ENCODE measurements at regions not wholly inside any gene's neighbourhood (a gene's known extent, or its start where the extent isn't known, plus 50 kb on each side); places are given as distances from the start of the nearest gene placed in this dataset.

DNA sequence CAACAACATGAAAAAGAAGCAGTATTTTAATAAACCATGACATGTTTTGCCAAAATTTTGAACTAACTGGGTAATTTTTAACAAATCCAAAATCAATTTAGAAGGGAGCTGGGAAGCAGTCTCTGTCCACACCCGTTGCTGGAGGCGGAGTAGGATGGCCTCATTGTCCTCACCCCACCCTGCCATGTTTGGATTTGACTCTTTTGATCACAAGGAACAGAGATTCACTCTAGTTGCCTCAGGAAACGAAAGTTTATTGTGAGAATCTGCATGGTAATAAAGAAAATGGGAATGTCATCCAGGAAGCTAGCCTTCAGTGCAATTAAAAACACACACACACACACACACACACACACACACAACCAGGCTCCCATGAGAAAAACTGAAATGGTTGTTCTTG lies 145.4 kb downstream of the SLC30A10 start:
- no peak overlapping the region for H2BK5ac ChIP-seq (ENCODE audit: low read depth, low read length, poor library complexity, severe bottlenecking)
- in situ Hi-C loops (cut with MboI; ENCODE audit: low sequenced_read_pairs) = no loop called here
- dilution Hi-C loops (cut with HindIII; ENCODE audit: low sequenced_read_pairs, unreplicated experiment) = no loop called here
- peaks cover 11% of the 10 kb centered on the region for H3K4me1 ChIP-seq (ENCODE audit: control insufficient read depth, insufficient read depth, low read length)
- ATAC-seq (ENCODE audit: low read depth) (no peak), DNase-seq (no peak)
- no peaks in the 10 kb centered on the region for H3K9me3 ChIP-seq (ENCODE audit: control insufficient read depth, insufficient read depth, low read length)
- H4K8ac ChIP-seq (ENCODE audit: low read depth in 2 of 2, low read length in 2 of 2) = no peak overlapping the region
- no peak overlapping the region for H2BK120ac ChIP-seq (ENCODE audit: low read depth, low read length)
- no peak overlapping the region for H3K23ac ChIP-seq (ENCODE audit: low read depth, low read length)
- no peak overlapping the region for H3K4me3 ChIP-seq (ENCODE audit: insufficient read depth, low read depth, low read length)
- no peak overlapping the region for H4K91ac ChIP-seq (ENCODE audit: insufficient read depth, low read depth, low read length)
- H3K79me1 ChIP-seq (ENCODE audit: low read depth in 1 of 2, low read length in 2 of 2) = no peaks in the 10 kb centered on the region
- H3K36me3 ChIP-seq (ENCODE audit: control insufficient read depth, insufficient read depth, low read length) = no peaks in the 10 kb centered on the region
- intact Hi-C loops (cut with micrococcal nuclease) = no loop called here
- no peak overlapping the region for H3K56ac ChIP-seq (ENCODE audit: extremely low read depth, insufficient read depth, low read length)
- CTCF ChIA-PET = no interaction called here
- H3K27ac ChIP-seq (ENCODE audit: insufficient read depth, low read length) = no peak overlapping the region
- H3K9me1 ChIP-seq (ENCODE audit: insufficient read depth, low read length) = no peaks in the 10 kb centered on the region
- no peak overlapping the region for H3K9ac ChIP-seq (ENCODE audit: low read depth, low read length)
- no peak overlapping the region for H2BK15ac ChIP-seq (ENCODE audit: low read depth, low read length)
- no peak overlapping the region for H3K4ac ChIP-seq (ENCODE audit: low read depth, low read length)
- no peak overlapping the region for H3K14ac ChIP-seq (replicated peaks; ENCODE audit: low read depth, low read length)
- no peaks in the 10 kb centered on the region for H3K27me3 ChIP-seq (ENCODE audit: control insufficient read depth, insufficient read depth, low read length)
- TF ChIP-seq RAD21 (IDR thresholded peaks at IDR 0.05; ENCODE audit: low read length) = no peak
- TF ChIP-seq MXI1 (IDR thresholded peaks at IDR 0.05; ENCODE audit: borderline replicate concordance, low read depth, low read length) = no peak
- no peak for TF ChIP-seq CEBPB (IDR thresholded peaks at IDR 0.05; ENCODE audit: low read depth, low read length)
- TF ChIP-seq RCOR1 (IDR thresholded peaks at IDR 0.05; ENCODE audit: insufficient replicate concordance, low read length) = no peak
- no peak for TF ChIP-seq MAZ (IDR thresholded peaks at IDR 0.05; ENCODE audit: borderline replicate concordance, low read depth, low read length)
- TF ChIP-seq FOS (IDR thresholded peaks at IDR 0.05; ENCODE audit: low read depth, low read length) = no peak
- no peak for TF ChIP-seq SMC3 (IDR thresholded peaks at IDR 0.05; ENCODE audit: low read depth, low read length)
- no peak for TF ChIP-seq BHLHE40 (IDR thresholded peaks at IDR 0.05; ENCODE audit: low read depth, low read length)
- TF ChIP-seq NFE2L2 (IDR thresholded peaks at IDR 0.05; ENCODE audit: low read depth, low read length) = no peak
- TF ChIP-seq CHD1 (IDR thresholded peaks at IDR 0.05; ENCODE audit: low read depth, low read length) = no peak
- TF ChIP-seq, protein P1, sequence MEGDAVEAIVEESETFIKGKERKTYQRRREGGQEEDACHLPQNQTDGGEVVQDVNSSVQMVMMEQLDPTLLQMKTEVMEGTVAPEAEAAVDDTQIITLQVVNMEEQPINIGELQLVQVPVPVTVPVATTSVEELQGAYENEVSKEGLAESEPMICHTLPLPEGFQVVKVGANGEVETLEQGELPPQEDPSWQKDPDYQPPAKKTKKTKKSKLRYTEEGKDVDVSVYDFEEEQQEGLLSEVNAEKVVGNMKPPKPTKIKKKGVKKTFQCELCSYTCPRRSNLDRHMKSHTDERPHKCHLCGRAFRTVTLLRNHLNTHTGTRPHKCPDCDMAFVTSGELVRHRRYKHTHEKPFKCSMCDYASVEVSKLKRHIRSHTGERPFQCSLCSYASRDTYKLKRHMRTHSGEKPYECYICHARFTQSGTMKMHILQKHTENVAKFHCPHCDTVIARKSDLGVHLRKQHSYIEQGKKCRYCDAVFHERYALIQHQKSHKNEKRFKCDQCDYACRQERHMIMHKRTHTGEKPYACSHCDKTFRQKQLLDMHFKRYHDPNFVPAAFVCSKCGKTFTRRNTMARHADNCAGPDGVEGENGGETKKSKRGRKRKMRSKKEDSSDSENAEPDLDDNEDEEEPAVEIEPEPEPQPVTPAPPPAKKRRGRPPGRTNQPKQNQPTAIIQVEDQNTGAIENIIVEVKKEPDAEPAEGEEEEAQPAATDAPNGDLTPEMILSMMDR (conservative IDR thresholded peaks at IDR 0.05; ENCODE audit: low read depth, low read length) = no peak
- TF ChIP-seq RFX5 (IDR thresholded peaks at IDR 0.05; ENCODE audit: low read depth, low read length) = no peak
- TF ChIP-seq, protein P2, sequence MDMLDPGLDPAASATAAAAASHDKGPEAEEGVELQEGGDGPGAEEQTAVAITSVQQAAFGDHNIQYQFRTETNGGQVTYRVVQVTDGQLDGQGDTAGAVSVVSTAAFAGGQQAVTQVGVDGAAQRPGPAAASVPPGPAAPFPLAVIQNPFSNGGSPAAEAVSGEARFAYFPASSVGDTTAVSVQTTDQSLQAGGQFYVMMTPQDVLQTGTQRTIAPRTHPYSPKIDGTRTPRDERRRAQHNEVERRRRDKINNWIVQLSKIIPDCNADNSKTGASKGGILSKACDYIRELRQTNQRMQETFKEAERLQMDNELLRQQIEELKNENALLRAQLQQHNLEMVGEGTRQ (IDR thresholded peaks at IDR 0.05; ENCODE audit: low read depth, low read length) = no peak
- TF ChIP-seq POLR2A (IDR thresholded peaks at IDR 0.05; ENCODE audit: low read depth, low read length) = no peak
- TF ChIP-seq MAFK (IDR thresholded peaks at IDR 0.05; ENCODE audit: low read depth, low read length) = no peak
- TF ChIP-seq, protein P3, sequence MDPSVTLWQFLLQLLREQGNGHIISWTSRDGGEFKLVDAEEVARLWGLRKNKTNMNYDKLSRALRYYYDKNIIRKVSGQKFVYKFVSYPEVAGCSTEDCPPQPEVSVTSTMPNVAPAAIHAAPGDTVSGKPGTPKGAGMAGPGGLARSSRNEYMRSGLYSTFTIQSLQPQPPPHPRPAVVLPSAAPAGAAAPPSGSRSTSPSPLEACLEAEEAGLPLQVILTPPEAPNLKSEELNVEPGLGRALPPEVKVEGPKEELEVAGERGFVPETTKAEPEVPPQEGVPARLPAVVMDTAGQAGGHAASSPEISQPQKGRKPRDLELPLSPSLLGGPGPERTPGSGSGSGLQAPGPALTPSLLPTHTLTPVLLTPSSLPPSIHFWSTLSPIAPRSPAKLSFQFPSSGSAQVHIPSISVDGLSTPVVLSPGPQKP (IDR thresholded peaks at IDR 0.05; ENCODE audit: borderline replicate concordance, low read depth, low read length) = no peak
- no CpG with 5 or more reads among the region's 3 CpGs for WGBS, 2 experiments (ENCODE audit: extremely low coverage in 2 of 2, insufficient read length in 1 of 2)
- H4K5ac ChIP-seq (ENCODE audit: low read depth, low read length) = no peak overlapping the region; the same call in 1 of the 2 replicates
- H2AK9ac ChIP-seq (replicated peaks; ENCODE audit: low read depth, low read length, poor library complexity) = no peak overlapping the region
- no peaks in the 10 kb centered on the region for H4K20me1 ChIP-seq (ENCODE audit: insufficient read depth, low read length)
- no peak overlapping the region; the same call in 1 of the 2 replicates for H3K18ac ChIP-seq (ENCODE audit: low read depth, low read length)
- no peak overlapping the region for H3K4me2 ChIP-seq (ENCODE audit: low read depth, low read length)
- H2AK5ac ChIP-seq (ENCODE audit: low read depth, low read length) = no peak overlapping the region
- POLR2A ChIA-PET (ENCODE audit: unreplicated experiment) = no interaction called here
- no peak overlapping the region for H2AFZ ChIP-seq (replicated peaks; ENCODE audit: low read length, poor library complexity)
- H2BK20ac ChIP-seq (ENCODE audit: low read depth, low read length) = no peak overlapping the region
- no TSS peak for BruUV-seq (replicated peaks)
